Esophagus squamous epithelium (tissue), 5 donors: ENCODE measurements at regions not wholly inside any gene's neighbourhood (a gene's known extent, or its start where the extent isn't known, plus 50 kb on each side); places are given as distances from the start of the nearest gene placed in this dataset.

Experiments
- DNase-seq: peaks from one replicate; lab custom pipeline; 2025; lab: John Stamatoyannopoulos, UW
- H3K27ac ChIP-seq, 4 donors: fragments of 200-600 bp; sonication (generic); one replicate each; pipeline ENCODE4 v1.5.1; 2016 to 2019; ENCODE audit warnings: mild to moderate bottlenecking in 1 of 4
- H3K27me3 ChIP-seq, 4 donors: fragments of 200-600 bp; sonication (generic); 1 replicate in 3 of 4; 2 replicates in 1 of 4; pipeline versions ENCODE4 v1.5.1 to v1.6.0; 2017 to 2021; ENCODE audit warnings: antibody characterized with exemption in 1 of 4
- H3K36me3 ChIP-seq, 3 donors: fragments of 200-600 bp; sonication (generic); one replicate each; pipeline ENCODE4 v1.5.1; 2016 to 2019
- H3K4me1 ChIP-seq, 3 donors: fragments of 200-600 bp; sonication (generic); one replicate each; pipeline ENCODE4 v1.5.1; 2017 to 2019
- H3K4me3 ChIP-seq, 4 donors: fragments of 200-600 bp; sonication (generic); 1 replicate in 3 of 4; 2 replicates in 1 of 4; pipeline ENCODE4 v1.5.1; 2016 to 2019; ENCODE audit warnings: mild to moderate bottlenecking in 2 of 4, moderate library complexity in 1 of 4
- H3K9me3 ChIP-seq, 3 donors: fragments of 200-600 bp; sonication (generic); one replicate each; pipeline ENCODE4 v1.5.1; 2016 to 2019
- CTCF ChIP-seq, 6 experiments: fragments of 450-650 bp in 4 of 6; fragments of 200-600 bp in 2 of 6; sonication (generic) in 2 of 6; IDR thresholded peaks; one replicate each; pipeline ENCODE4 v1.5.1; 2016 to 2019; ENCODE audit warnings: antibody characterized with exemption in 6 of 6, mild to moderate bottlenecking in 4 of 6, moderate library complexity in 4 of 6
- POLR2A ChIP-seq, 4 donors: fragments of 450-650 bp; IDR thresholded peaks; one replicate each; pipeline ENCODE4 v1.6.1; 2017; ENCODE audit warnings: antibody characterized with exemption in 4 of 4, mild to moderate bottlenecking in 4 of 4, moderate library complexity in 3 of 4
- WGBS, 2 donors: methylation state at CpG; one replicate each; pipeline ENCODE4 v1.1.5; 2018; 5-methylcytosine and 5-hydroxymethylcytosine counted together
- intact Hi-C: fragments of 100-400 bp; cut with DNase I; formaldehyde crosslinking; loops from one replicate; pipeline ENCODE4 v1.15.0; 2022
- donor health status: DM: yes; HTN: yes; CAD: no.

GRCh38 chr5:74460694-74461093, 179.8 kb downstream of the ENC1 start:
- 87 to 89% methylated on average over 2 to 3 of the region's 3 CpGs for WGBS, 2 donors
- H3K4me1 ChIP-seq: no peaks in the 10 kb centered on the region
- no peak for DNase-seq
- no peak for TF ChIP-seq POLR2A (IDR thresholded peaks at IDR 0.05)
- no peak for TF ChIP-seq CTCF (IDR thresholded peaks at IDR 0.05)
- H3K27me3 ChIP-seq: peaks cover 0 to 3% (median 0%) of the 10 kb centered on the region in 4 donors
- intact Hi-C loops: no loop called here
- no peak overlapping the region for H3K4me3 ChIP-seq
- H3K9me3 ChIP-seq: no peaks in the 10 kb centered on the region
- no peaks in the 10 kb centered on the region for H3K36me3 ChIP-seq
- H3K27ac ChIP-seq: no peak overlapping the region

- TF ChIP-seq POLR2A (IDR thresholded peaks at IDR 0.05) (no peak), CTCF (IDR thresholded peaks at IDR 0.05) (no peak)
- intact Hi-C loops: no loop called here
Observed at GRCh38 chr5:74459984-74460383, 180.5 kb downstream of the ENC1 start.

GRCh38 chr5:74457876-74458275, 182.7 kb downstream of the ENC1 start:
- H3K4me1 ChIP-seq: no peaks in the 10 kb centered on the region
- H3K4me3 ChIP-seq: no peak overlapping the region
- H3K36me3 ChIP-seq: no peaks in the 10 kb centered on the region
- H3K27ac ChIP-seq: no peak overlapping the region
- H3K27me3 ChIP-seq: peaks cover 0 to under 1% (median 0%) of the 10 kb centered on the region in 4 donors
- intact Hi-C loops: no loop called here
- TF ChIP-seq POLR2A (IDR thresholded peaks at IDR 0.05) (no peak), CTCF (IDR thresholded peaks at IDR 0.05) (no peak)
- no peak for DNase-seq
- no peaks in the 10 kb centered on the region for H3K9me3 ChIP-seq

More at GRCh38 chr5:74459984-74460383, 180.5 kb downstream of the ENC1 start:
- no peaks in the 10 kb centered on the region for H3K4me1 ChIP-seq
- peaks cover 0 to 3% (median 0%) of the 10 kb centered on the region in 4 donors for H3K27me3 ChIP-seq
- no peaks in the 10 kb centered on the region for H3K9me3 ChIP-seq
- 87 to 92% methylated on average over 1 of the region's 1 CpG for WGBS, 2 donors
- no peak overlapping the region for H3K27ac ChIP-seq
- no peak overlapping the region for H3K4me3 ChIP-seq
- no peaks in the 10 kb centered on the region for H3K36me3 ChIP-seq
- no peak for DNase-seq

- Histone ChIP-seq H3K27ac (no peak overlapping the region), H3K36me3 (no peaks in the 10 kb centered on the region), H3K9me3 (no peaks in the 10 kb centered on the region), H3K27me3 (no peaks in the 10 kb centered on the region), H3K4me1 (no peaks in the 10 kb centered on the region), H3K4me3 (no peak overlapping the region)
- no peak for DNase-seq
- intact Hi-C loops: no loop called here
- WGBS, 2 donors: 76 to 88% methylated on average over 7 of the region's 7 CpGs
- TF ChIP-seq CTCF (IDR thresholded peaks at IDR 0.05) (no peak), POLR2A (IDR thresholded peaks at IDR 0.05) (no peak)
Observed at GRCh38 chr5:74454263-74455030, 186.1 kb downstream of the ENC1 start.

- no peaks in the 10 kb centered on the region for H3K36me3 ChIP-seq
- WGBS, 2 donors: 53 to 63% methylated on average over 5 of the region's 5 CpGs
- intact Hi-C loops: no loop called here
- H3K4me1 ChIP-seq: no peaks in the 10 kb centered on the region
- TF ChIP-seq CTCF (IDR thresholded peaks at IDR 0.05) (no peak), POLR2A (IDR thresholded peaks at IDR 0.05) (no peak)
- H3K9me3 ChIP-seq: no peaks in the 10 kb centered on the region
- H3K27ac ChIP-seq: no peak overlapping the region
- DNase-seq: no peak
- no peak overlapping the region for H3K4me3 ChIP-seq
- no peaks in the 10 kb centered on the region for H3K27me3 ChIP-seq
Observed at GRCh38 chr5:74452856-74453255, 187.7 kb downstream of the ENC1 start.
